AG08395 (cell line): ENCODE measurements at regions not wholly inside any gene's neighbourhood (a gene's known extent, or its start where the extent isn't known, plus 50 kb on each side); places are given as distances from the start of the nearest gene placed in this dataset.
A peak's percentile ranks its signal among the peaks of the same experiment; 100 is the strongest.

Source experiments
- DNase-seq: peaks from one replicate; pipeline ENCODE4 v3.0.0; 2012; ENCODE audit warnings: mixed read lengths, low spot score

DNA sequence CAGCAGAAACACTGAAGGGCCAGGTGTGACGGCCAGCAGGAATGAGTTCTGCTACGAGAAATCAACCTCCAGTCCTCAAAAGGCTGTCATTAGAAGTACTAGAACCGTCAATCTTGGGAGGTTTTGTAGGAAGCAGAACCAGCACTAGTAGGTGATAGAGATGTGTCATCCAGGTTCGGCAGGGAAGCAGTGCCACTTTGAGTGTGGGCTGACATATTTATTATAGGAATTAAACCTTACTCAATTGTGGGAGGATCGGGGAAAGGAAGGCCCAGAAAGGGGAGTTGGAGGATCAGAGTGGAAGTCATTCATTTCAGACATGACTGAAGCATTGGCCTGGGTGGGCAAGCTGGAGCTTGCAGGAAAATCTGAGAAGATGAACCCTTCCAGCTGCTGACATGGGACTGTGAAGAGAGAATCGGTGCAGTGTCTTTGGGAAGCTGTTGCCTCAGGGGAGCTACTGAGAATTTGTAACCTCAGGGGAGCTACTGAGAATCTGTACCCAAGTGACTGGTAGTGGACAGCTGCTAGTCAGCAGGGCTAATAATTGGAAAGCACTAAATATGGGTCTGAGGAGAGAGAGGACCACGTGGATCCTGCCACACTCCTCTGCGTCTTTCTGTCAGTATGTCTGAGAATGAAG, 177.4 kb downstream of the SPRY1 start:
- no peak for DNase-seq

DNA sequence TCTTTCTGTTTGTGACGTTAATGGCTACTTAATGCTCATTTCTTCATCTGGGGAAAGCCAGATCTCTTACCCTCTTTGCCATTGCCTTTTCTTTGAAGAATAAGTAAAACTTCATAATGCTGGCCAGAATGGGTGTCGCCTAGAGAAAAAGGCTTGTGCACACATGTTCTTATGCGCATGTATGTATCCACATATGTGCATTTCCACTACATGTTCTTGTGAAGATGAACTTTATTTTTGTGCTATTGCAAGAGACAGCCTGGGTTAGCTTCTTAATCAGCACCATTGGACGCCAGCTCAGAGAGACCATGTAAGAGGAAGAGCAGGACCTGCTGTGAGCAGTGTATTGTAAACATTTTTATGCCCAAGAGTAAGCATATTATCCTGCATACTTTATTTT, 178.7 kb downstream of the SPRY1 start:
- no peak for DNase-seq

DNA sequence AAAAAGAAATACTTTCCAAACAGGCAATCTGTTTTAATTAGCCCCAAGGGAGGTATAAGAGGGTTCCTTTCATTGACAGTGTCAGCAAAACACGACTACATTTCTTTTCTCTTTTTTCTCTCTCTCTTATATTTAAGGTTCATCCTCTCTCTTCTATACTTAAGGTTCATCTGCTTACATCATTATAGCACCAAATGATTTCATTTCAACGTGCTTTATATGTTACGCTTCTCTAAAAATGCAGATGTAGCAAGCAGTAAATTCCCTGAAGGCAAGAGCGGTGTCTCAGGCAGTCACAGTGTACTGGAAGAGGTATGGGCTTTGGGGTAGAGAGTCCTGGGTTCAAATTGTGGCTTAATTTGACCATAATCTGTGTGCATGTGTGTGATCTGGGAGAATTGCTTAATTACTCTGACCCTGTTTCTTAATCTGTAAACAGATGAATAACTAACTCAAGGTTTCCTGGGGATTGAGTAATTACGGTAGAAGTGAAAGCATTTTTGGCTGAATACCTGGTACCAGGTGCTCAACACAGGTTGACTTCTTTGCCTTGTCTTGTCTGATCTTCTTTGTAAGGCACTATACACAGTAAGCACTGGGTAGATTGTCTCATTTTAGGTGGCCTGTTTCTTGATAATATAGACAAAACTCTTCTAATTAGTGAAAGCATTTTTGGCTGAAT, 180.8 kb downstream of the SPRY1 start:
- no peak for DNase-seq

DNA sequence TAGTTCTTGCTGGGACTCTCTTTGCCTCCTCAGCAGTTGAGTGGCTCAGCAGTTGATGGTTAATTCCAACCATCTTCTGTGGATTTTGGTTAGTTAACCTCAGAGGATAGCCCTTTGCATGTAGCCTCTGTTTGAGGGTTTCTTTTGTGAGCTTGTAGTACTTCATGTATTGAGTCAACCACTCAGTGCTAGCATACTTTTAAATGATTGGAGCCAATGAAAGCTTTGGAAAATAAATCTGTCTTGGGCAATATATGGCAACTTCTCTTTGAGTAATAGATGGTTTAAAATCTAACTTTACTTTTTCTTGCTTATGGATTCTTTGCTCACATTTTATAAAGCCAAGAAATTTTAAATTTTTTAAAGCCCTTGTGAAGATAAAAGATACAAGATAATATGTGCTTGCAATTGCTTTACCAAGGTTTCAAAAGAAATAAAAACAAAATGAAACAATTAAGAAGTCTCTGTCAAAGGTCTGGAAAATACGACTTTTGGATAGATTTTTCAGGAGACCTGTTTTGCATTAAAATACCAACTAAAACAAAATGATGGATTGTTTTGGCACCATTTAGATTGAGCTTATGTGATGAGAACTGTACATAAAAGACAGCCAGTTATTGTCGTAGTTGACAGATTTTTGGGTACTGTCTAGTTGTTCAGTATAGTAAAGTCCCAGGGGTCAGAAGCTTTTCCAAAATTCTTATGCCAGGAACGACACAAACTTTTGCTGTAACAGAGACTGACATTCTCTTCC, 181.9 kb downstream of the SPRY1 start:
- DNase-seq, result no peak

DNA sequence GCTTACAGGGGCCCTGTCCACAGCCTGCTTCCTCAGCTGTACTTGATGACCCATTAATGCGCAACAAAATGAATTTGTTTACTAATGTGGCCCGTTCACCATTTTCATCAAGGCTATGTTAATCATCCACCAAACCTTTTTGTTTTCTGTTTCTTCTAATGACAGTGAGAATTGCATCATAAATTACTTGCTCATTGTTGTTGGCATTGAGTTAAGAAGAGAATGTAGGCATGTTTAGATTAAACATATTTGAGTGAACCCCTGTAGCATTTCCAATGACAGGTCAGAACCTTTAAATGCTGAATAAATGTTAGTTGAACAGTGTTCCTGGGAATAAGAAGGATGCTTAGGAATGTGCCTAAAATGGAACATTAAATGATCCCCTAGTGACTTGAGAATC, 183.4 kb downstream of the SPRY1 start:
- no peak for DNase-seq

DNA sequence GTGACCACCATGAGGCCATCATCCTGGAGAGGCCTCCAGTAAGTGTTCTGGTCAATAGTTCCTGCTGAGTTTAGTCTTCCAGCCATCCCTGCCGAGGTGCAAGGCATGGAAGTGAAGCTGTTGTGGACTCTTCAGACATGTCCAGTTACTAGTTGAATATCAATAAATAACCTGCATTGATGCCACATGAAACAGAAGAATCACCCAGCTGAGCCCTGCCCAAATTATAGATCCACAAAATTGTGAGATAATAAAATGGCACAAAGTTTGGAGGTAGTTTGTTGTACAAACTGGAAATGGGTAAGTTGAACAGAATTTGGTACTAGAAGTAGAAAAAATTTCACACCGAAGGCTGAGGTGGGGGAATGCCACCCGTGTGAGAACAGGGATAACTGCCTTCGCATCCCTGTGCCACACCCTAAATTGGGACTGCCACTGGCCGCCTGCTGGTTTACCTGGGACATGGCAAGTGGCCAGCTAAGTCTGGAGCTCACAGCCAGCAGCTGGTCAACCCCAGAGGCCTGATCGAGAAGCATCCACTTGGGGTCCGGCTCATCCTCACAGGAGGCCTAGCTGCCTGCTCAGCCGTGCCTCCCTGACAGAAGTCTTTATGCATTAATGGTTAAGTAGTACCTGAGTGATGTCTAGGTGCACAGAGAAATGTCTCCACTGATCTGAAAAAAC, 184.5 kb downstream of the SPRY1 start:
- DNase-seq, result no peak

DNA sequence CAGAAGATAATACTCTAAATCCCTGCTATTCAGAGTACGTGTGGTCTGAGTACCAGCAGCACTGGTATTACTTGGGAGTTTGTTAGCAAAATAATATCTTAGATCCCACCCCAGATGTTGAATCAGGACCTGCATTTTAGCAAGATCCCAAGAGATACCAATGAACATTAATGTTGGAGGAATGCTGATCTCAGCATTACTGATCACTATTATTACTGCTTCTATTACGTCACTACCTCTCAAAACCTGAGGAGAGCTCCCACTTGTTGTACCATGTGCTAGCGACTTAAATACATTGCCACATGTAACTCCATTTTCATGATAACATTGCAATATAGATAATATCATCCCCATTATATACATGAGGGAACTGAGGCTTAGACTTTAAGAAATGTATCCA, 185.2 kb downstream of the SPRY1 start:
- DNase-seq, result no peak

DNA sequence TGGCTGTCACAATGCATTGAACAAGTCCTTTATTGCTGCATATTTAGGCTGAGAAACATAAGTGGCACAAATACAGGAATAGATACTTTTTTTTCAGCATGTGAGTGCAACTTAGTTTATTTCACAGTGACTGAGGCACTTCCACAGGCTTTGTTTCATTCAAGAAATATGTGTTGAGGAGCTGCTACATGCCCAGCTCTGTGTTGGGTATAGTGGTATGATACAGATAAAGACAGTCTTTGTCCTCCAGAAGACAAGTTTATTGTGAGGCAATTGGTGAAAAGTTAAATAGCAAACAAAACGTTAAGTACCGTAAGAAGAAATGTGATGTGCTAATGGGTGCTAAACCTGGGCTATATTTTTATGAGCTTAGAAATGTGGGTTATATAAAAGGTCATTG, 186.4 kb downstream of the SPRY1 start:
- DNase-seq, result no peak

DNA sequence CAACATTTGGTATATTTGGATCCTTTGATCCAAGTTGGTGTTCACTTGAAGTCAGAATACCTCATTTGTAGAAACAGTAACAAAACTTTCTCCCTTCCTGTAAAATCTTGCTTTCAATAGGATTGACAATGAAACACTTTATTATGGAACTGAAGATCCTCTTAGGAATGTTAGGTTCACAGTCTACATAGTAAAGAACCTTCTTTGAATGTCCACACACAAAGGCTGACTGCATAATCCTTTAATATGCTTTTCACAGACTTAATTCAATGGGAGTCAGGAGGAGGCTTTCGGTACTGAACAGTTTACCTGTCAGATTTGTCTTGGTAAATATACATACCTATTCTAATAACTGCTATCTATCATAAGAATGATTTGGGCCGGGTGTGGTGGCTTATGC, 188.5 kb downstream of the SPRY1 start:
- DNase-seq, result no peak

DNA sequence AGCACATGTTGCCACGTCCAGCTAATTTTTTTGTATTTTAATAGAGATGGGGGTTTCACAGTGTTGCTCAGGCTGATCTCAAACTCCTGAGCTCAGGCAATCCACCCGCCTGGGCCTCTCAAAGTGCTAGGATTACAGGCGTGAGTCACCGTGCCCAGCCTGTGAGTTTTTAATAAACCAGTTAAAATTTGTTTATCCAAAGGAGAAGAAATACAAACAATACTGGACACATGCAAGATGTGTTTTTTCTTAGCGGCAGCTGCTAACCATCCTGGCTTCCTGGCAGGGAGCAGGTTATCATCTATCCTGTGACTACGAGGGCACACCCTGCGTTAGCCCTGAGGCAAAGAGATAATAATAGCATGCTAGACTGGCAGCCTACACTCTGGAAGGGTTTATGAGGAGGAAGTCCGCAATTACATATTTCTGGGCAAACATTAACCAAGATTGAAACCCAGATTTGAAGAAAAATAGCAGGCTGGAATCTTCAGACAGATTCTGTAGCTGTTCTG, 191.4 kb downstream of the SPRY1 start:
- DNase-seq, result peak; percentile 62

DNA sequence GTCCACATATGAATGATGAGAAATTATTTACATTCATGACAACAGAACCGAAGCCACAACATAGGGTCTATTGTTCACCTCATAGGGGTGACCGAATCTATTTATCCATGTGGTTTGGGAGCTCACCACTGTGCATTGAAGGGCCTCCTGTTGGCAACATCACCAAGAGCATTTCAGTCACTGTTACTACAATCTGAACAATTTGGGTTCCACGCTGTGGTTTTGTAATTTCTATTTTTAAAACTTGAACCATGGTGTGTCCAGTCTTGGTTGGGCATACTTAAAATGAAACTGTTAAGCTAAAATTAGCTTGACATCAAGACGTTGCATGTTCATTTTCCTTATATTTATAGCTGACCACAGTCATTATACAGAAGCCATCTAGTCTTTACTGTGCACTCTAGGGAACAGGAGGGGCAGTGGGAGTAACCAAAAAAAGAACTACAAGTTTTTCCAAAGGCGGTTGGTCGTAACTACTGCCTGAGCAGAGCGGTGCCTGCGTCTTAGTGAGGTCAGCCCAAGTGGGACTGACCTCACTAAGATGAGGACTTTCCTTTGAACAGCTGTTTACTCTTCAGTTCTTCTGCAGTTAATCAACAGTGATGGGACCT, 192.1 kb downstream of the SPRY1 start:
- DNase-seq, result peak; percentile 57

DNA sequence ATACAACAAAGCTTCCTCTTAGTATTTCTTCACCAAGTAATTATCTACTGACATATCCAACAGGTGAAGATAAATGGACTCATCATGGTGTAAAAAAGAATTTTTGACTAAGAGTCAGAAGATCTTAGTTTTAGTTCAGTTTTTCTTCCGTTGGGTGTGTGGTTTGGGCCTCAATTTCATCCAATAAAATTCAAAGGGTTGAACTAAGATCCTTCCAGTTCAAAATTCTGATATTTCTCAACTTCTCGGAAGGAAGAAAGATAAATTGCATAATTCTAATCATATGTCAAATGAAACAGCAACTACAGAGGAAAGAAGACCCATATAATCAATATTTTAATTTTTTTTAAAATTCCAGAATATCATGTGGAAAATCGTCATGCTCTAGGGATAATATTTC, 192.7 kb downstream of the SPRY1 start:
- DNase-seq, result no peak

DNA sequence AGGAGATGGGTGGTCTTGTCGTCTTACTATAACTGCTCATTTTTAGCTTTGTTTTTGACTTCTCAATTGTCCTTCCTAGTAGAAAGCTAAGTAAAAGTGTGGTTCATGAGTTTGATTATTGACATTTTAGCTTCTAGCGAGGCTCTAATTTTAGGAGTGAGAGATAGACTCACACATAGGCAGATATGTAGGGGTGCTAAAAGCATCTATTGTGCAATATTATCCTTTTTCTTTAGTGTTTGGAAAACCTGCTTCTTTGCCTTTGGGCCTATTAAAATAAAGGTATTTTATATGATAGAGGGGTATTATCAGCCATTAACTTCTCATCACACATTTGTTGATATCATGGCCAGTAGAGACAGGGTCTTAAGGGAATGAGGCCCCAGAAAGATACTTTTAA, 195.3 kb downstream of the SPRY1 start:
- no peak for DNase-seq

DNA sequence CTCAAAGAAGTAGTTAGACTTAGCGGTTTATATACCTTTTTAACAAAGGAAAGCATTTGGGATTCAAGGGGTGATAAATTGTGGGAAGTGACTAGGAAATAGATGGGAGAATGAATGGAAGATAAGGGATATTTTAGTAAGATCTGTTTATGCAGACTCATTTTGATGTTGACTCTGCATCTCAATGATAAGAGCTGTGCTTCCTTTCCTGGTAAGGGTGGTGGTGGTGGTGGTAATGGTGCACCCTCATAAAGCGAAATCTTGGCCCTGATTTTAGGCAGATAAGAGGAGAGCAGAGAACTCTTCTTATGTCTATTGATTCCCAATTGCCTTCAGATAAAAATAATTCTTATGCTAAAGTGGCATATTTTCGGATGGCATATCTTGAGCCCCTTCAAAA, 197.1 kb downstream of the SPRY1 start:
- DNase-seq, result no peak

DNA sequence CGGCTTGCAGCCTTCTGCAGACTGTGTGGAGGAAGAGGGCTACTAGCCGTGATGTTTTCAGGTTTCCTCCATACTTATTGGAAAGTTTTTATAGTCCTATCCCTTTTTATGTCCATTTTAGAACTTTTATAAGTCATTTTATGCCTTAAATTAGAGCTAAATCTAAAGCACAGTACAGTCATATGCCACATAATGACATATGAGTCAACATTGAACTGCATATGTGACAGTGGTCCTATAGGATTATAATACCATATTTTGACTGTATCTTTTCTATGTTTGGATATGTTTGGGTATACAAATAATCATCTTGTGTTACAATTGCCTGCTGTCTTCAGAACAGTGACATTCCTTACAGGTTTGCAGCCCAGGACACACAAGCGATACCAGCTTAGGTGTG, 200.2 kb downstream of the SPRY1 start:
- DNase-seq, result no peak

DNA sequence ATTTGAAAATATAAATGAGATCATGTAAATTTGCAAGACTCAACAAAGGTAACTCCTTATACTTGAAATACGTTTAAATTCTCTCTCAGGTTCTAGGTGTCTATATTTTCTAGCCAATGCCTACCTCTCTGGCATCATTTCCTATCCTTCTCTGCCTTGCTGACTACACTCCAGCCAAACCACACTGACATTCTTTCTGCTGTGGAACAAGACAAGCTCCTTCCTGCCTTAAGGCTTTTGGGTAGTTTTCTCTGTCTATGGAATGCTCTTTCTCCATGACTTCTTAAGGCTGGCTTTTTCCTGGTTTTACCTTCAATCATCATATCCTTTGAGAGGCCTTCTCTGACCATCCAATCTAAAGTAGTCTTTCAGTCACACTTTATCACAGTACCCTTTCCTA, 201.0 kb downstream of the SPRY1 start:
- peak; percentile 56 for DNase-seq

DNA sequence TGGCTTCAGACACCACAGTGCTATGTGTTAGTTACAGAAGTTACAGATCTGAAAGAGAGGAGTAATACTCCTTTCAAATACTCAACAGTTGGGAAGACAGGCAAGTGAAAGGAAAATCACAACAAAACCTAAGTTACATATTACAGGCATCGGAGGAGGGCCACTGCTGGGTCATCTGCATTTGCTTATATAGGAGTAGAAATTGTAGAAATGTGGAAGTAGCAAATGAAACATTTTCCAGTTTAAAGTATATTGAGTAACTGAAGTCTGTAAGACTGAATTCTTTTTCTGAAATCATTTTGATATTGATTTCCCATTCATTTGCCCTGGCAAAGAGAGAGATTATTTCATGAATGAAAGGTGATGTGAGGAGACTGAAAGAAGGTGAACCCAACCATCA, 201.7 kb downstream of the SPRY1 start:
- no peak for DNase-seq

DNA sequence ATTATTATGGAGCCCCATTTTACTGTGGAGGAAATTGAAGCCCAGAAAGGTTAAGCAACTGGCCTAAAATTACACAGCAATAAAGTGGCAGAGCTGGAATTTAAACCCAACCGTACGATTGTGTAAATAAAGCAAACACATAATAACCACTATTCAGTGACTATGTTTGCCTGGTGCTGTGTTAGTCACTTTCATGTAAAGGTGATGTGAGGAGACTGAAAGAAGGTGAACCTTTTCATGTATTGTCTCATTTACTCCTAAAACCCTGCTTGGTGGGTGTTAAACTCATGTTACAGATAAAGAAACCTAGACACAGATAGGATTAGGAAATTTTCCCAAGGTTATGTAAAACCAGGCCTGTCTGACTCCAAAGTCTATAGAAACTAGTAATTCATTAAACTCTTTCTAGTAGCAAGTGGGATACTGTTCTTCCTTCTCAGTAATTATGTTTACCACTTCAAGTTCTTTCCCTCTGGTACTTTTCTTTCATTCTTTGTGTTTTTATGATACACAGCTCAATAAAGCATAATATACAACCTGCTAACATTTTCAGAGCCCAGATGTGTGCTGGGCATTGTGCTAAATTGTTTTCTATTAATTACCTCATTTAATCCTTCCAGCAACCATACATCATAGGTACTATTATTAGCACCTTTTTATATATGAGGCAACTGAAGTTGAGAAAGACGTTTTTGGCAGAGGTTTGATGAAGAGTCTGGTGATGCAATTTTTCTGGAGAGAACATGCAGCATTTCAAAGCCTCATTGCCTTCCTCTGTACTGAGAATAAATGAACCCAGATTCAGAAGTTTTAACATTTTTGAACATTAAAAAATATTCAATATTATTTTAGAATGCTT, 202.7 kb downstream of the SPRY1 start:
- peak; percentile 17 for DNase-seq

DNA sequence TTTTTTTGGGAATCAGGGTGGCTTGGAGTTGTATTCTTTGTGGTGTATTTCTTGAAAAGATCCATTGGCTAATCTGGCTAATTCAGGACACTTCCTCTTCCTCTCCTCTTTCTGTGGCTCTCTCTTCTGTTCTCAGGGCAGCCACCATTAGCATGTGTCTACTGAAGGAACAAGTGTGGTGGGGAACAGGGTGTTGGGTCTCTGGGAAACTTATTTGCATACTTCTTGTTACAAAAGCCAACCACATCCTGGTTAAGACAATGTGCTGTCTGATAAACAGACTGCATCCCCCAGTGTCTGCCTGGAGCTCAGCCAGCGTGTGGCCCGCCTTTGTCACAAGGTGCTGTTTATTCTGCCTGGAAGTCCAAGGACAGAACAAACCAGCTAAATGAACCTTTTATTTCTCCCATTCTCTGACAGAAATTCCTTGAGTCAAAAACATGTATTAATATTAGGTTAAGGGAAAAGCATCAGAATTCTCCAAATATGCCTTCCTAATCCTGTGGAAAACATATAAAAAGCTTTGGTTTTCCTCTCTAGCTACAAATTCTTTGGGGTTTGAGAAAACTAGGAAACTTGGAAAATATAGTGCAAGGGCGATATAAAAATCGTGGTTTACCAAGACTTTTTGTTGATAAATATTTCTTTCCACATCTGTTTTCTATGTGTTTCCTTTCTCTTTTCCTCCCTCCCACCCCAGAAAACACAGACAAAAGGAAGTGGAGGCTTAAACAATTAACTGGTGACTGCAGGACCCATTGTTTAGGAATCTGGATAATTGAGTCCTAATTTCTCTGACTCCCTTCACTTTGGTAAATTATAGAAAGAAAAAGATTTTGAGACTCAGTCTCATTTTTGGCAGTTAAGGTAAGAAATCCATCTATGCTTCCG, 203.6 kb downstream of the SPRY1 start:
- DNase-seq, result peak; percentile 20
